ENCODE measurements at regions not wholly inside any gene's neighbourhood (a gene's known extent, or its start where the extent isn't known, plus 50 kb on each side); places are given as distances from the start of the nearest gene placed in this dataset.

DNA sequence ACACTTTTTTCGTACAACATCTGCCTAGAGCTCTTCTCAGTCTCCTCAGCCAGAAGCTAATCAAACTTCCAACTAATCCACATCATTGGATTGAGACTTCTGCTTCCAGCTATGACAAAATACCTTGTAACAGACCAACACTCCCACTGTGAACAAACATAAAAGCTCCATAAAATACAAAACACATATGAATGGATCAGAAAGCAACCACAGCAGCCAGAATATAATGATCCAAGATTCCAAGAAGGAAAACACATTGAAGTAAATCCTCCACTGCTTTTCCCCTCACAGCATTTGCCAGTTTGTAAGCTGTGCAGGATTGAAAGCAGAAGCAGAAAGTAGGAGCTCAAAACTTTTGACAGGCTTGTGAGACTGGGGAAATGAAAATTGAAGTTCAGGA, 863.2 kb downstream of the TUSC7 start:
- no peak for DNase-seq (ENCODE audit: low read depth in 4 of 4, low spot score in 3 of 4)

- DNase-seq (ENCODE audit: low read depth in 4 of 4, low spot score in 3 of 4), result no peak
Measured at GRCh38 chr3:117580806-117581205, 871.2 kb downstream of the TUSC7 start.

DNA sequence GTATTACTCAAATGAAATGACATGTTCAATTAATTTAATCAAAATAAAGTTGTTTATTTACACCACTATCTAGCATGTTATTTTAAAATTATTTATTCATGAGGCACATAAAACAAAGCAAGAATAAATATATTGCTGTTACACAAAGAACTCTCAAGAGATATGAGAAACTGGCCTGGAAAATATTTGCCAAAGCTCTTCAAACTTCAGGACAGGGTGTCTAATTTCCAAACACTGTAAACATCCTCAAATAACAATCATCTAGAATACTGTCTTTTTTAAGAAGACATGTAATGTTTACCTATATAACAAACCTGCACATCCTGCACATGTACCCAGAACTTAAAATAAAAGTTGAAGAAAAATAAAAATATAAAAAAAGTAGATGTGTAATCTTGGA, 876.6 kb downstream of the TUSC7 start:
- no peak for DNase-seq (ENCODE audit: low read depth in 4 of 4, low spot score in 3 of 4)

DNA sequence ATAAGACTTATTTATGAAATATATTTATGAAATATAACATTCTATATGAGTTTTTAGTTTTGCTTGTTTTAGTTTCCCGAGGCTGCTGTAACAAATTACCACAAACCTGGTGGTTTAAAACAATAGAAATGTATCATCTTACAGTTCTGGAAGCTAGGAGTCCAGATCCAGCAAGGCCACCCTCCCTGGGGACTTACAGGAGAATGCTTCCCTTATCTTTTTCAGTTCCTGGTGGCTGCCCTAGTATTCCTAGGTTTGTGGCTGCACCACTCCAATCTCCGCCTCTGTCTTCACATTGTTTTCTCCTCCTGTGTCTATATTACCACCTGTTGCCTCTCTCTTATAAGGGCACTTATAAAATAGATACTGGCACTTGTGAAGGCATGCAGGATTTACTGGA, 877.8 kb downstream of the TUSC7 start:
- DNase-seq (ENCODE audit: low read depth in 4 of 4, low spot score in 3 of 4), result no peak

GRCh38 chr3:117589454-117589853, 879.9 kb downstream of the TUSC7 start:
- no peak for DNase-seq (ENCODE audit: low read depth in 4 of 4, low spot score in 3 of 4)

- DNase-seq (ENCODE audit: low read depth in 4 of 4, low spot score in 3 of 4), result no peak
Measured at GRCh38 chr3:117595615-117596014, 886.0 kb downstream of the TUSC7 start.

DNA sequence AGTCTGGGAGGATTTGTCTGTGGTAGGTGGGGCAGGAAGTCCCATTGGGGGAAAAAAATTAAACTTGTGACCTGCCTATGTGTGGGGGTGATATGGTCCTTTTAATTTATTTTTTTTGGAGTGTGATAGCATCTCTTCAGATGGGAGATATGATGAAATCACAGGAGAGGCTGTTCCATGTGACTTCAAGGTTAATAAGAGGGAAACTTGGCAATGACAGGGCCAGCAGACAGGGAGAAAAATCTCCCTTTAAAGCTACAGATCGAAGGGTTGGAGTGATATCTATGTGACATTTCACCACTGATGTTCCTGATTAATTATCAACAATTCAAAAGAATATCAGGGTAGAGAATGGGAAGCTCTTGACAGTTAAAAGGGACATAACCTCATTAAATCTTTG, 886.9 kb downstream of the TUSC7 start:
- DNase-seq (ENCODE audit: low read depth in 4 of 4, low spot score in 3 of 4), result no peak

GRCh38 chr3:117597865-117598264, 888.3 kb downstream of the TUSC7 start:
- no peak for DNase-seq (ENCODE audit: low read depth in 4 of 4, low spot score in 3 of 4)

GRCh38 chr3:117600112-117600511, 890.5 kb downstream of the TUSC7 start:
- DNase-seq (ENCODE audit: low read depth in 4 of 4, low spot score in 3 of 4), result no peak

- no peak for DNase-seq (ENCODE audit: low read depth in 4 of 4, low spot score in 3 of 4)
Measured at GRCh38 chr3:117600666-117601065, 891.1 kb downstream of the TUSC7 start.

GRCh38 chr3:117602058-117602644, 892.6 kb downstream of the TUSC7 start:
- DNase-seq (ENCODE audit: low read depth in 4 of 4, low spot score in 3 of 4), result no peak

DNA sequence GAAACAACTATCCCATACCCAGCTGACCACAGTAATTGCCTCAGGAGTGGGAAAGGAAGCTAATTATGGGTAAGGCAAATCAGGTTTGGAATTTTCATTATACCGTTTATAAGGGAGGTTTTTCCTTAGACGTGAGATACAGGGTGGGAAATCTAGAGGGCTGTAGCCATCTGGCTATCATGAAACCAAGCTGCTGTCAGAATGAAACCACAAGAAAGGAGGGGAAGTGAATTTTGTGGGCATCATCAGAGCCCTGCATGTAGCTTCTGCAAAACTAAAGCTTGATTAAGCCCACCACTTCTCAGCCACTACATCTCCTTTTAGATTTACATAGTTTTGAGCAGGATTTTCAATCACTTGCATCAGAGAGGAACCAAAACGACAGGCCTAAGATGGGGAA, 893.5 kb downstream of the TUSC7 start:
- DNase-seq (ENCODE audit: low read depth in 4 of 4, low spot score in 3 of 4), result no peak

GRCh38 chr3:117606866-117607265, 897.3 kb downstream of the TUSC7 start:
- no peak for DNase-seq (ENCODE audit: low read depth in 4 of 4, low spot score in 3 of 4)

DNA sequence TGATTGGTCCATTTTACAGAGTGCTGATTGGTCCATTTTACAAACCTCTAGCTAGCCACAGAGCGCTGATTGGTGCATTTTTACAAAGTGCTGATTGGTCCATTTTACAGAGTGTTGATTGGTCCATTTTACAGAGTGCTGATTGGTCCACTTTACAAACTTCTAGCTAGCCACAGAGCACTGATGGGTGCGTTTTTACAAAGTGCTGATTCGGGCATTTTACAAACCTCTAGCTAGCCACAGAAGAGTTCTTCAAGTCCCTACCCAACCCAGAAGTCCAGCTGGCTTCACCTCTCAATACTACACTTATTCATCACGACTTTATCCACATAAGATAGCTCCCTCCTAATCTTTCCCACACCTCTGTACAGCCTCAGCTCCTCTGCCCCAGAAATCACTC, 899.8 kb downstream of the TUSC7 start:
- no peak for DNase-seq (ENCODE audit: low read depth in 4 of 4, low spot score in 3 of 4)

DNA sequence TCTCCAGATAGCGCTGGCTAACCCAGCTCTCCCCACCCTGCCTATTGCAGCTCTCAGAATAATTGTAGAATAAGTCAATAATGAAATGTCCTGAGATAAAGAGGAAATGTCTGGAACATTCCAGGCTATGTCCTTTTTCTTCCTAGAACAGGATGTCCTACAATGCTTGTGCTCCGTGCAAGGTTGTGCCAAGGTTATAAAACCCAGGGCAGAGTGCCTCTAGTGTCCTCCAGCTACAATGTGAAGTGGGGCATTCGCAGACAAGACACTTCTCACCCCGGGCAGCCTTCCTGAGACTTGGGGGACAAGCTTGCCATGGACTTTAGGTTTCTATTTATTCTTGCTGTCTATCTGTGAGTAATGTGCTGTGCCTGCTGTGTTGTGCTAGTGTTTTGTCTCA, 900.6 kb downstream of the TUSC7 start:
- no peak for DNase-seq (ENCODE audit: low read depth in 4 of 4, low spot score in 3 of 4)

- DNase-seq (ENCODE audit: low read depth in 4 of 4, low spot score in 3 of 4), result no peak
Measured at GRCh38 chr3:117611211-117611610, 901.6 kb downstream of the TUSC7 start.

DNA sequence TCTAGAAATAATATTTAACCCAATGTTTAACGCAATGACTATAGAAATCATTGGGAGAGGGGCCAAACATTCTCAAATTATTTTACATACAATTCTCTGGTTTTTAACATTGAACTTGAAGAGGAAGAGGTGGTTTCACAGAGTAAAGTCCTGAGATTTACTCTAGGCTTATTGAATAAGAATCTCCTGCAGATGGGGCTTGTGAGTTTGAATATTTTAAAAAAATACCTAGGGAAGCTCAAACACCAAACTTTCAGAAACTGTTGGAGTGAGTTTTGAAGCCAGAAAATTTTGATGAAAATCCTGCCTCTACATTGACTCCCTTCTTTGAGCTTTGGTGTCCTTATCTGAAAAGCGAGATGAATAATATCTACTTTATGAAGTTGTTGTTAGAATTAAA, 906.6 kb downstream of the TUSC7 start:
- no peak for DNase-seq (ENCODE audit: low read depth in 4 of 4, low spot score in 3 of 4)

DNA sequence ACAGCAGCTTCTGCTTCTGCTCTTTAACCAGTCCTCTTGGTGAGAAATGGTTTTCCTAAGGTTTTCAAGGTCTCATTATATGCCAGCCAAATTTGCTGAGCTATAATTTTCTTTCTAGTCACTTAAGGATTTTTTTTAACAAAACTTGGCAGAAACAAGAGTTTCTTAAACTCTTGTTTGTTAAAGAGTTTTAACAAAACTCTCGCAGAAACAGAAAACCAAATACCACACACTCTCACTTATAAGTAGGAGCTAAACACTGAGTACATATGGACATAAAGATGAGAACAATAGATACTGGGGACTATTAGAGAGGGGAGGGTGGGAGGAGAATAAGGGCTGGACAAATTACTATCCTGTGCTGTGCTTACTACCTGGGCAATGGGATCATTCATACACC, 908.3 kb downstream of the TUSC7 start:
- no peak for DNase-seq (ENCODE audit: low read depth in 4 of 4, low spot score in 3 of 4)

DNA sequence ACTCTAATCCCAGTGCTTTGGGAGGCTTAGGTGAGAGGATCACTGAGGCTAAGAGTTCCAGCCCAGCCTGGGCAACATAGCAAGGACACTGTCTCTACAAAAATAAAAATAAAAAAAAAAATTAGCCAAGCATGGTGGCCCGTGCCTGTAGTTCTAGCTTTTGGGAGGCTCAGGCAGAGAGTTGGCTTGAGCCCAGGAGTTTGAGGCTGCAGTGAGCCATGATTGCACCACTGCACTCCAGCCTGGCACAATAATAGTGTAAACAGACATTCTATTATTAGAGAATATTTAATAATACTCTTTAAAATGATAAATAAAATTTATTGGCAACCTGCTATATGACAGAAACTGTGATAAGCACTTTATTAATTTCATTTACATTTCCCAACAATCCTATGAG, 908.9 kb downstream of the TUSC7 start:
- no peak for DNase-seq (ENCODE audit: low read depth in 4 of 4, low spot score in 3 of 4)

- no peak for DNase-seq (ENCODE audit: low read depth in 4 of 4, low spot score in 3 of 4)
Measured at GRCh38 chr3:117619805-117620204, 910.2 kb downstream of the TUSC7 start.

DNA sequence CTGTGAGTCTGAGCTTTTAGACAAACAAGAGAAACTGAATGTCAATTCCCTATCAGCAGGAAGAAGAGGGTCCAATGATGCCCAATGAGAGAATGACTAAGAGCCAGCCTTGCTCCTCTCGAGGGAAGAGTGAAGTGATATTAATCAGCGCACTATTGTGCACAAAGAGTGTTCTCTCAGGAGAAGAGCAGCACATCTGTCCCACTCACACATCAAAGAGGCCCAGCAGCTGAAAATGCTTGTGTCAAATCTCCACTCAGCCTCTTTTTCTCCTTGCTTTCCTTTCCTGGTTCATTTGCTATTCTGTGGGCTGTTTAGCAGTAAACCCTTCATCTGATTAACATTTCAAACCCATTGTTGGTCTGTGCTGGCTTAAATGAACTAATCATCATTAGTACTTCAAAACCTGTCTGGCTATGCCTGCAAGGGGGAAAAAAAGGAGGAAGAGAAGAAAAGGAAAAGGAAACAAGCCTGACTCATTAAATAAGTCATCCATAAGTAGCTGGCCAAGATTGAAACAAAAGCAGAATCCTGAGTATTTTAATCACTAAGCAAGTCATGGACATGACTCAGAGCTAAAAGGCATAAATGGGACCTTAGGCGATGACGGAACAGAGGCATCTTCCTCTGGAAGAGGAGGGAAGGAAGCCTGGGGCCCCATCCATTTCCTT, 912.7 kb downstream of the TUSC7 start:
- DNase-seq (ENCODE audit: low read depth in 4 of 4, low spot score in 3 of 4), result no peak

DNA sequence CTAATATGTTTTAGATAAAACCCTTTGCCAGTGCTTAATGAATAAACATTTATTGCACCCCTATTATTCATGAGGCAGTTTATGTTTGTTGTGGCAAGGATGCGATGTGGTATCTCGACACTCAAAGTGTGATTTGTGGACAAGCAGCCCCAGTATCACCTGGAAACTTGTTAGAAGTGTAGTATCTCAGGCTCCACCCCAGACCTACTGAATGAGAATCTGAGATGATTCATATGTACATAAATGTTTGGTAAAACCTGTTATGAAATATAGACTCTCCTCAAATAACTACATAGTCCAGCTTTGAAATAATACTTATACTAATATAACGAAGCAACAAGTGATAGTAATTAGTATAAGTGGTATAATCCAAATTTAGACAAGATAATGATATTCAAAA, 914.8 kb downstream of the TUSC7 start:
- no peak for DNase-seq (ENCODE audit: low read depth in 4 of 4, low spot score in 3 of 4)

GRCh38 chr3:117625174-117625573, 915.6 kb downstream of the TUSC7 start:
- DNase-seq (ENCODE audit: low read depth in 4 of 4, low spot score in 3 of 4), result no peak

All from left renal pelvis (tissue), 4 donors.